HEK293 (cell line): ENCODE measurements at regions not wholly inside any gene's neighbourhood (a gene's known extent, or its start where the extent isn't known, plus 50 kb on each side); places are given as distances from the start of the nearest gene placed in this dataset.
A peak's percentile ranks its signal among the peaks of the same experiment; 100 is the strongest.

Source experiments
- CTCF ChIA-PET: fragments of 350-600 bp; formaldehyde crosslinking; extraction: SDS; loops from one replicate; lab custom pipeline; 2021; ENCODE audit warnings: antibody characterized with exemption; lab: Yijun Ruan, JAX
- POLR2A ChIA-PET: fragments of 300-600 bp; formaldehyde crosslinking; extraction: SDS; loops from one replicate; lab custom pipeline; 2020; ENCODE audit warnings: antibody characterized with exemption, inconsistent platforms; lab: Yijun Ruan, JAX
- H3K27ac ChIP-seq: fragments of 200-500 bp; sonication (Bioruptor generic); 2 replicates; pipeline ENCODE4 v1.5.1; 2014; ENCODE audit warnings: low read depth, low read length, control low read depth, inconsistent platforms; ENCODE audit errors: extremely low read depth
- H3K36me3 ChIP-seq, 2 experiments: fragments of 200-500 bp in 1 of 2; sonication (Bioruptor generic) in 1 of 2; 1 replicate in 1 of 2; 2 replicates in 1 of 2; pipeline ENCODE4 v1.5.1; 2014 to 2017; ENCODE audit warnings: inconsistent platforms in 2 of 2, low read length in 2 of 2; ENCODE audit not compliant: control insufficient read depth in 2 of 2, insufficient read depth in 1 of 2
- H3K4me1 ChIP-seq: fragments of 200-500 bp; sonication (Bioruptor generic); 2 replicates; pipeline ENCODE4 v1.5.1; 2014; ENCODE audit warnings: mild to moderate bottlenecking, low read length, inconsistent platforms; ENCODE audit not compliant: control insufficient read depth, insufficient read depth
- H3K4me3 ChIP-seq: 2 replicates; pipeline ENCODE4 v1.5.1; 2011; ENCODE audit warnings: low read depth, mild to moderate bottlenecking, control low read depth, low read length, moderate library complexity
- H3K9me3 ChIP-seq: fragments of 200-500 bp; sonication (Bioruptor generic); 2 replicates; pipeline ENCODE4 v1.5.1; 2014; ENCODE audit warnings: low read depth, low read length, inconsistent platforms; ENCODE audit not compliant: control insufficient read depth, insufficient read depth
- IKZF3 ChIP-seq: fragments of 450-650 bp; IDR thresholded peaks from 2 replicates; pipeline ENCODE4 v1.5.0; 2018; ENCODE audit warnings: missing biosample characterization, mild to moderate bottlenecking, missing genetic modification characterization, moderate library complexity
- SETDB1 ChIP-seq: IDR thresholded peaks from one replicate; pipeline ENCODE4 v1.6.1; 2017; ENCODE audit warnings: mild to moderate bottlenecking, low read length, moderate library complexity, mixed read lengths; ENCODE audit not compliant: insufficient read length
- ZBTB1 ChIP-seq: fragments of 450-650 bp; formaldehyde crosslinking; IDR thresholded peaks from 2 replicates; pipeline ENCODE4 v1.5.1; 2016; ENCODE audit warnings: missing biosample characterization, missing genetic modification characterization
- ZIC2 ChIP-seq: fragments of 450-650 bp; formaldehyde crosslinking; IDR thresholded peaks from 2 replicates; pipeline ENCODE4 v1.5.1; 2016; ENCODE audit warnings: missing biosample characterization, missing genetic modification characterization
- ZNF132 ChIP-seq: fragments of 450-650 bp; formaldehyde crosslinking; IDR thresholded peaks from 2 replicates; pipeline ENCODE4 v1.5.1; 2017; ENCODE audit warnings: missing biosample characterization, missing genetic modification characterization, borderline replicate concordance
- ZNF16 ChIP-seq: fragments of 450-650 bp; formaldehyde crosslinking; IDR thresholded peaks from 2 replicates; pipeline ENCODE4 v1.5.1; 2016; ENCODE audit warnings: low read depth, missing biosample characterization, missing genetic modification characterization
- ZNF169 ChIP-seq: fragments of 450-650 bp; formaldehyde crosslinking; IDR thresholded peaks from 2 replicates; pipeline ENCODE4 v1.5.1; 2016; ENCODE audit warnings: missing biosample characterization, missing genetic modification characterization
- ZNF23 ChIP-seq: fragments of 450-650 bp; formaldehyde crosslinking; IDR thresholded peaks from 2 replicates; pipeline ENCODE4 v1.5.1; 2016; ENCODE audit warnings: missing biosample characterization, missing genetic modification characterization, borderline replicate concordance
- ZNF37A ChIP-seq: fragments of 450-650 bp; IDR thresholded peaks from 2 replicates; pipeline ENCODE4 v1.5.1; 2018; ENCODE audit warnings: missing biosample characterization, missing genetic modification characterization
- ZNF514 ChIP-seq: fragments of 450-650 bp; formaldehyde crosslinking; IDR thresholded peaks from 2 replicates; pipeline ENCODE4 v1.5.1; 2016; ENCODE audit warnings: missing biosample characterization, missing genetic modification characterization
- ZNF549 ChIP-seq: fragments of 450-650 bp; IDR thresholded peaks from 2 replicates; pipeline ENCODE4 v1.5.1; 2018; ENCODE audit warnings: missing biosample characterization, missing genetic modification characterization, mild to moderate bottlenecking, inconsistent platforms, moderate library complexity
- ZNF561 ChIP-seq: fragments of 450-650 bp; IDR thresholded peaks from 2 replicates; pipeline ENCODE4 v1.5.1; 2018; ENCODE audit warnings: missing biosample characterization, missing genetic modification characterization, borderline replicate concordance
- ZNF571 ChIP-seq: fragments of 450-650 bp; formaldehyde crosslinking; IDR thresholded peaks from 2 replicates; pipeline ENCODE4 v1.5.0; 2017; ENCODE audit warnings: missing biosample characterization, missing genetic modification characterization
- TF ChIP-seq, protein P1 (sequence below): fragments of 450-650 bp; formaldehyde crosslinking; IDR thresholded peaks from 2 replicates; pipeline ENCODE4 v1.5.1; 2016; ENCODE audit warnings: missing biosample characterization, missing genetic modification characterization, low read depth
- TF ChIP-seq, protein P2 (sequence below): fragments of 450-650 bp; formaldehyde crosslinking; IDR thresholded peaks from 2 replicates; pipeline ENCODE4 v1.5.1; 2017; ENCODE audit warnings: missing biosample characterization, missing genetic modification characterization
- TF ChIP-seq, protein P3 (sequence below): fragments of 450-650 bp; formaldehyde crosslinking; conservative IDR thresholded peaks from 2 replicates; pipeline ENCODE4 v1.5.1; 2016; ENCODE audit warnings: low read depth, missing biosample characterization, missing genetic modification characterization
- TF ChIP-seq, protein P4 (sequence below): fragments of 450-650 bp; formaldehyde crosslinking; IDR thresholded peaks from 2 replicates; pipeline ENCODE4 v1.5.1; 2016; ENCODE audit warnings: missing biosample characterization, missing genetic modification characterization

DNA sequence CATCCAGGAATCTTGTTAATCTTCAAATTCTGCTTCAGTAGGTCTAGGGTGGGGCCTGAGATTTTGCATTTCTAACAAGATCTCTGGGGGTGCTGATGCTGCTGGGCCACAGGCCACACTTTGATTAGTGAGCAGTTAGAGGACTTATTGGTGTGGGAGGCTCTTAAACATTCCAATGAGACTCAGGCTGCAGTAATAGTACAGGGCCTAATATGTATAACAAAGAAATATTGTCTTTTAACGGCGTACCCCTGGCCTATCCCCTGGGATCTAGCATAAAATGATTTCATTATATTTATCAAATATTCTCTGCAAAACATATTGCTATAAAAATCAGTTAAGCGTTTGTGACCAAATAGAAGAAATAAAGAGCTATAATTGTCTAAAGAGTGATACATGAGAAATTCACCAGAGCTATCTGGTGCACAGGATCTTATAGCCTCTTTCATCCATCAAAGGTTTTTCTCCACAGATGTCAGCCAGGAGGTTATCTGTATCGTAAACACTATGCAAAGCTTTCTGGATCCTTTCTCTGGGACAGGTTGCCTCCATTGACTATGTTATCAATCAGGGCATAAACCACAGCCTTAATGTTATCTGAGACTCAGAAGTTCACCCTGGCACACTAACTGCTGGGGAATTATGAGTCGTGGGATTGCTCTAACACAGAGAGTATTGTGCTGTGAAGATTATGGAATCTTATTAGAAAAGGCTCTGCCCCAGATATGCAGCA, 488.5 kb upstream of the MAP3K7 start:
- H3K36me3 ChIP-seq = no peaks in the 10 kb centered on the region
- ChIA-PET POLR2A (no interaction called here), CTCF (interaction anchor here (0.5 to 2.1 kb wide), 3 partner anchors 135 to 706 kb away, joined by 3 to 6 read pairs (median 3); no protein-coding TSS in a partner anchor)
- TF ChIP-seq ZBTB1 (tag by site-specific recombination) (no peak), ZNF549 (no peak), ZNF132 (no peak), ZNF571 (tag by site-specific recombination) (no peak), ZNF561 (tag by site-specific recombination) (no peak), ZNF169 (tag by site-specific recombination) (no peak)
- H3K4me1 ChIP-seq = peaks cover 3% of the 10 kb centered on the region; the same call in 1 of the 2 replicates
- H3K27ac ChIP-seq = no peak overlapping the region
- H3K9me3 ChIP-seq = no peaks in the 10 kb centered on the region
- no peak overlapping the region for H3K4me3 ChIP-seq

DNA sequence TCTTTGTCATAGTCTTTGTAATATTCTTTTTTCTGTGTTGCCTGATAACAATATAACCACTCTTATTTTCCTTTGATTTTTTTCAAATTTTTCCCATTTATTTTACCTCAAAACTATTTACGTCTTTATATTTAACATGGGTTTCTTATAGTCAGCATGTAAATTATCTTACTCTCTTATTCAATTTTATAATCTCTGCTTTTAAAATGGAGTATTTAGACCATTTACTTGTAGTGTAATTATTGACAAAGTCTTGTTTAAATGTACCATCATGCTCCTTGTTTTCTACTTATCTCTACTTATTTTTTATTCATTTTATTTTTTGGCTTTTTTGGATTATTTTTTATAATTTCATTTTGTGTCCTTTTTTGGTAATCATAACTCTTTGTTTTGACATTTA, 476.5 kb upstream of the MAP3K7 start:
- CTCF ChIA-PET = no interaction called here
- H3K4me3 ChIP-seq = no peak overlapping the region
- POLR2A ChIA-PET = no interaction called here
- no peak overlapping the region for H3K27ac ChIP-seq
- peak; percentile 87 for TF ChIP-seq SETDB1
- TF ChIP-seq ZIC2 = no peak
- TF ChIP-seq ZNF514 (tag by site-specific recombination) = no peak
- TF ChIP-seq, all 188 proteins: peak for 1
- Histone ChIP-seq H3K36me3 (no peaks in the 10 kb centered on the region), H3K4me1 (no peaks in the 10 kb centered on the region), H3K9me3 (no peaks in the 10 kb centered on the region)

DNA sequence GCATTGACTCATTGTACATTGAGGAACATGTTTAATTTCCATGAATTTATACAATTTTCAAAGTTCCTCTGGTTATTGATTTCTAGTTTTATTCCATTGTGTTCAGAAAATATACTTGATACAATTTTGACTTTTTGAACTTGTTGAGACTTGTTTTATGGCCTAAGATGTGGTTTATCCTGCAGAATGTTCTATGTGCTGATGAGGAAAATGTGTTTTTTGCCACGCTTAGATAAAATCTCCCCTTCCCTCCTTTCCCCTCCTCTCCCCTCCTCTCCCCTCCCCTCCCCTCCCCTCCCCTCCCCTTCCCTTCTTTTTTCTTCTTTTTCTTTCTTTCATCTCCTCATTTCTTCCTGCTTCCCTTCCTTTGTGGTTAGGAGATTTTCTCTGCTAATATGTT, 470.8 kb upstream of the MAP3K7 start:
- Histone ChIP-seq H3K9me3 (no peaks in the 10 kb centered on the region; the same call in 1 of the 2 replicates), H3K36me3 (no peaks in the 10 kb centered on the region), H3K27ac (no peak overlapping the region), H3K4me3 (no peak overlapping the region), H3K4me1 (no peaks in the 10 kb centered on the region)
- CTCF ChIA-PET = interaction anchor here (1.0 kb wide), 1 partner anchor 24 kb away, joined by 3 read pairs; no protein-coding TSS in a partner anchor
- POLR2A ChIA-PET = no interaction called here
- TF ChIP-seq, protein P1, sequence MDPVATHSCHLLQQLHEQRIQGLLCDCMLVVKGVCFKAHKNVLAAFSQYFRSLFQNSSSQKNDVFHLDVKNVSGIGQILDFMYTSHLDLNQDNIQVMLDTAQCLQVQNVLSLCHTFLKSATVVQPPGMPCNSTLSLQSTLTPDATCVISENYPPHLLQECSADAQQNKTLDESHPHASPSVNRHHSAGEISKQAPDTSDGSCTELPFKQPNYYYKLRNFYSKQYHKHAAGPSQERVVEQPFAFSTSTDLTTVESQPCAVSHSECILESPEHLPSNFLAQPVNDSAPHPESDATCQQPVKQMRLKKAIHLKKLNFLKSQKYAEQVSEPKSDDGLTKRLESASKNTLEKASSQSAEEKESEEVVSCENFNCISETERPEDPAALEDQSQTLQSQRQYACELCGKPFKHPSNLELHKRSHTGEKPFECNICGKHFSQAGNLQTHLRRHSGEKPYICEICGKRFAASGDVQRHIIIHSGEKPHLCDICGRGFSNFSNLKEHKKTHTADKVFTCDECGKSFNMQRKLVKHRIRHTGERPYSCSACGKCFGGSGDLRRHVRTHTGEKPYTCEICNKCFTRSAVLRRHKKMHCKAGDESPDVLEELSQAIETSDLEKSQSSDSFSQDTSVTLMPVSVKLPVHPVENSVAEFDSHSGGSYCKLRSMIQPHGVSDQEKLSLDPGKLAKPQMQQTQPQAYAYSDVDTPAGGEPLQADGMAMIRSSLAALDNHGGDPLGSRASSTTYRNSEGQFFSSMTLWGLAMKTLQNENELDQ = no peak
- TF ChIP-seq ZNF37A = no peak
- no peak for TF ChIP-seq ZNF23 (tag by site-specific recombination)
- TF ChIP-seq ZNF16 (tag by site-specific recombination) = no peak
- no peak for TF ChIP-seq IKZF3 (tag by site-specific recombination)
- TF ChIP-seq, protein P2, sequence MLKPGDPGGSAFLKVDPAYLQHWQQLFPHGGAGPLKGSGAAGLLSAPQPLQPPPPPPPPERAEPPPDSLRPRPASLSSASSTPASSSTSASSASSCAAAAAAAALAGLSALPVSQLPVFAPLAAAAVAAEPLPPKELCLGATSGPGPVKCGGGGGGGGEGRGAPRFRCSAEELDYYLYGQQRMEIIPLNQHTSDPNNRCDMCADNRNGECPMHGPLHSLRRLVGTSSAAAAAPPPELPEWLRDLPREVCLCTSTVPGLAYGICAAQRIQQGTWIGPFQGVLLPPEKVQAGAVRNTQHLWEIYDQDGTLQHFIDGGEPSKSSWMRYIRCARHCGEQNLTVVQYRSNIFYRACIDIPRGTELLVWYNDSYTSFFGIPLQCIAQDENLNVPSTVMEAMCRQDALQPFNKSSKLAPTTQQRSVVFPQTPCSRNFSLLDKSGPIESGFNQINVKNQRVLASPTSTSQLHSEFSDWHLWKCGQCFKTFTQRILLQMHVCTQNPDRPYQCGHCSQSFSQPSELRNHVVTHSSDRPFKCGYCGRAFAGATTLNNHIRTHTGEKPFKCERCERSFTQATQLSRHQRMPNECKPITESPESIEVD (tag by site-specific recombination) = no peak
- TF ChIP-seq, protein P3, sequence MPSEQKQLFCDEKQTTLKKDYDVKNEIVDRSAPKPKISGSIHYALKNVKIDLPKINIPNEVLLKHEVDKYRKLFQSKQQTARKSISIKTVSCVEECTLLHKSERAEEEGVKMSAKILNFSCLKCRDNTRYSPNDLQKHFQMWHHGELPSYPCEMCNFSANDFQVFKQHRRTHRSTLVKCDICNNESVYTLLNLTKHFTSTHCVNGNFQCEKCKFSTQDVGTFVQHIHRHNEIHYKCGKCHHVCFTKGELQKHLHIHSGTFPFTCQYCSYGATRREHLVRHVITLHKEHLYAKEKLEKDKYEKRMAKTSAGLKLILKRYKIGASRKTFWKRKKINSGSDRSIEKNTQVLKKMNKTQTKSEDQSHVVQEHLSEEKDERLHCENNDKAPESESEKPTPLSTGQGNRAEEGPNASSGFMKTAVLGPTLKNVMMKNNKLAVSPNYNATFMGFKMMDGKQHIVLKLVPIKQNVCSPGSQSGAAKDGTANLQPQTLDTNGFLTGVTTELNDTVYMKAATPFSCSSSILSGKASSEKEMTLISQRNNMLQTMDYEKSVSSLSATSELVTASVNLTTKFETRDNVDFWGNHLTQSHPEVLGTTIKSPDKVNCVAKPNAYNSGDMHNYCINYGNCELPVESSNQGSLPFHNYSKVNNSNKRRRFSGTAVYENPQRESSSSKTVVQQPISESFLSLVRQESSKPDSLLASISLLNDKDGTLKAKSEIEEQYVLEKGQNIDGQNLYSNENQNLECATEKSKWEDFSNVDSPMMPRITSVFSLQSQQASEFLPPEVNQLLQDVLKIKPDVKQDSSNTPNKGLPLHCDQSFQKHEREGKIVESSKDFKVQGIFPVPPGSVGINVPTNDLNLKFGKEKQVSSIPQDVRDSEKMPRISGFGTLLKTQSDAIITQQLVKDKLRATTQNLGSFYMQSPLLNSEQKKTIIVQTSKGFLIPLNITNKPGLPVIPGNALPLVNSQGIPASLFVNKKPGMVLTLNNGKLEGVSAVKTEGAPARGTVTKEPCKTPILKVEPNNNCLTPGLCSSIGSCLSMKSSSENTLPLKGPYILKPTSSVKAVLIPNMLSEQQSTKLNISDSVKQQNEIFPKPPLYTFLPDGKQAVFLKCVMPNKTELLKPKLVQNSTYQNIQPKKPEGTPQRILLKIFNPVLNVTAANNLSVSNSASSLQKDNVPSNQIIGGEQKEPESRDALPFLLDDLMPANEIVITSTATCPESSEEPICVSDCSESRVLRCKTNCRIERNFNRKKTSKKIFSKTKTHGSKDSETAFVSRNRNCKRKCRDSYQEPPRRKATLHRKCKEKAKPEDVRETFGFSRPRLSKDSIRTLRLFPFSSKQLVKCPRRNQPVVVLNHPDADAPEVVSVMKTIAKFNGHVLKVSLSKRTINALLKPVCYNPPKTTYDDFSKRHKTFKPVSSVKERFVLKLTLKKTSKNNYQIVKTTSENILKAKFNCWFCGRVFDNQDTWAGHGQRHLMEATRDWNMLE (tag by site-specific recombination) = no peak
- TF ChIP-seq, protein P4, sequence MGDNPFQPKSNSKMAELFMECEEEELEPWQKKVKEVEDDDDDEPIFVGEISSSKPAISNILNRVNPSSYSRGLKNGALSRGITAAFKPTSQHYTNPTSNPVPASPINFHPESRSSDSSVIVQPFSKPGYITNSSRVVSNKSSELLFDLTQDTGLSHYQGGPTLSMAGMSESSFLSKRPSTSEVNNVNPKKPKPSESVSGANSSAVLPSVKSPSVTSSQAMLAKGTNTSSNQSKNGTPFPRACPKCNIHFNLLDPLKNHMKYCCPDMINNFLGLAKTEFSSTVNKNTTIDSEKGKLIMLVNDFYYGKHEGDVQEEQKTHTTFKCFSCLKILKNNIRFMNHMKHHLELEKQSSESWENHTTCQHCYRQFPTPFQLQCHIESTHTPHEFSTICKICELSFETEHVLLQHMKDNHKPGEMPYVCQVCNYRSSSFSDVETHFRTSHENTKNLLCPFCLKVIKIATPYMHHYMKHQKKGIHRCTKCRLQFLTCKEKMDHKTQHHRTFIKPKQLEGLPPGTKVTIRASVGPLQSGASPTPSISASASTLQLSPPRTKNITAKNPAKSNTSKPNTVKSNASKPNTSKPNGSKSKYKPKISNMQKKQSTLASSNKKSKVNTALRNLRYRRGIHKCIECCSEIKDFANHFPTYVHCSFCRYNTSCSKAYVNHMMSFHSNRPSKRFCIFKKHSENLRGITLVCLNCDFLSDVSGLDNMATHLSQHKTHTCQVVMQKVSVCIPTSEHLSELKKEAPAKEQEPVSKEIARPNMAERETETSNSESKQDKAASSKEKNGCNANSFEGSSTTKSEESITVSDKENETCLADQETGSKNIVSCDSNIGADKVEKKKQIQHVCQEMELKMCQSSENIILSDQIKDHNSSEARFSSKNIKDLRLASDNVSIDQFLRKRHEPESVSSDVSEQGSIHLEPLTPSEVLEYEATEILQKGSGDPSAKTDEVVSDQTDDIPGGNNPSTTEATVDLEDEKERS (tag by site-specific recombination) = no peak
